SK-N-SH (cell line): ENCODE measurements at regions not wholly inside any gene's neighbourhood (a gene's known extent, or its start where the extent isn't known, plus 50 kb on each side); places are given as distances from the start of the nearest gene placed in this dataset.

Experiments used
- CTCF ChIA-PET: fragments of 300-600, 350-600 bp; formaldehyde crosslinking; extraction: SDS; loops from one replicate; lab custom pipeline; 2021; lab: Yijun Ruan, JAX
- POLR2A ChIA-PET: fragments of 350-600 bp; sonication (Branson Sonifier 250); formaldehyde crosslinking; extraction: SDS; loops from one replicate; lab custom pipeline; 2020; ENCODE audit warnings: antibody characterized with exemption, inconsistent platforms; lab: Yijun Ruan, JAX
- DNase-seq: peaks from one replicate; pipeline ENCODE4 v3.0.0; 2012
- H2AFZ ChIP-seq: fragments of 200-600 bp; sonication (generic); 2 replicates; pipeline ENCODE4 v1.8.1; 2016; ENCODE audit warnings: antibody characterized with exemption, mild to moderate bottlenecking, low read depth
- H3F3A ChIP-seq: fragments of 200-600 bp; sonication (generic); replicated peaks from 2 replicates; pipeline ENCODE3; 2016; ENCODE audit warnings: antibody characterized with exemption, mild to moderate bottlenecking; ENCODE audit not compliant: insufficient read depth
- H3K27ac ChIP-seq, 2 experiments: fragments of 200-500 bp in 1 of 2; fragments of 200-600 bp in 1 of 2; sonication (Bioruptor generic) in 1 of 2; sonication (generic), shearing (Covaris generic) in 1 of 2; 2 replicates each; pipeline versions ENCODE4 v1.5.1 to v1.6.1; 2014 to 2016; ENCODE audit warnings: low read depth in 2 of 2, inconsistent platforms in 1 of 2, low read length in 1 of 2, mild to moderate bottlenecking in 1 of 2, mixed read lengths in 1 of 2
- H3K27me3 ChIP-seq: fragments of 200-600 bp; sonication (generic), shearing (Covaris generic); 2 replicates; pipeline ENCODE4 v1.6.1; 2016; ENCODE audit warnings: mixed run types; ENCODE audit not compliant: insufficient read depth
- H3K36me3 ChIP-seq, 2 experiments: fragments of 200-500 bp in 1 of 2; fragments of 200-600 bp in 1 of 2; sonication (Bioruptor generic) in 1 of 2; sonication (generic) in 1 of 2; replicated peaks in 1 of 2; 2 replicates each; pipeline versions ENCODE3 to v1.5.1; 2014 to 2016; ENCODE audit warnings: low read length in 1 of 2, mild to moderate bottlenecking in 1 of 2; ENCODE audit not compliant: insufficient read depth in 2 of 2, control insufficient read depth in 1 of 2
- H3K4me1 ChIP-seq, 2 experiments: fragments of 200-500 bp in 1 of 2; fragments of 200-600 bp in 1 of 2; sonication (Bioruptor generic) in 1 of 2; sonication (generic), shearing (Covaris generic) in 1 of 2; 2 replicates each; pipeline versions ENCODE4 v1.5.1 to v1.6.1; 2014 to 2016; ENCODE audit warnings: low read depth in 1 of 2, low read length in 1 of 2, mixed run types in 1 of 2; ENCODE audit not compliant: insufficient read depth in 2 of 2, control insufficient read depth in 1 of 2
- H3K4me2 ChIP-seq: fragments of 200-600 bp; sonication (generic), shearing (Covaris generic); 2 replicates; pipeline ENCODE4 v1.6.1; 2017; ENCODE audit warnings: mixed run types
- H3K4me3 ChIP-seq, 2 experiments: fragments of 200-500 bp in 1 of 2; fragments of 200-600 bp in 1 of 2; sonication (Bioruptor generic) in 1 of 2; sonication (generic), shearing (Covaris generic) in 1 of 2; 2 replicates each; pipeline versions ENCODE4 v1.5.1 to v1.8.1; 2014 to 2016; ENCODE audit warnings: low read depth in 2 of 2, inconsistent platforms in 1 of 2, low read length in 1 of 2, mild to moderate bottlenecking in 1 of 2, mixed read lengths in 1 of 2, moderate library complexity in 1 of 2
- H3K79me2 ChIP-seq: fragments of 200-600 bp; sonication (generic); 2 replicates; pipeline ENCODE4 v1.8.1; 2017; ENCODE audit warnings: mild to moderate bottlenecking; ENCODE audit not compliant: insufficient read depth
- H3K9ac ChIP-seq: fragments of 200-600 bp; sonication (generic); 2 replicates; pipeline ENCODE4 v1.6.1; 2017; ENCODE audit warnings: mixed run types
- H3K9me2 ChIP-seq: fragments of 200-600 bp; sonication (generic); 2 replicates; pipeline ENCODE4 v1.6.1; 2017; ENCODE audit warnings: mixed run types
- H3K9me3 ChIP-seq: fragments of 200-600 bp; sonication (generic); 2 replicates; pipeline ENCODE4 v1.6.1; 2017; ENCODE audit warnings: mixed run types, mild to moderate bottlenecking, moderate library complexity
- H4K20me1 ChIP-seq: fragments of 200-600 bp; sonication (generic); 2 replicates; pipeline ENCODE4 v1.6.1; 2017; ENCODE audit warnings: mild to moderate bottlenecking, mixed run types; ENCODE audit not compliant: insufficient read depth
- EP300 ChIP-seq, 2 experiments: IDR thresholded peaks; 2 replicates each; pipeline versions ENCODE4 v1.4.0 to v1.6.1; 2012; ENCODE audit warnings: borderline replicate concordance in 1 of 2, low read depth in 1 of 2, low read length in 1 of 2
- FOSL2 ChIP-seq: IDR thresholded peaks from 2 replicates; pipeline ENCODE4 v1.4.0; 2012; ENCODE audit warnings: low read depth, mild to moderate bottlenecking, moderate library complexity, borderline replicate concordance
- FOXJ3 ChIP-seq: sonication (generic); formaldehyde crosslinking; IDR thresholded peaks from 2 replicates; pipeline ENCODE4 v1.5.1; 2020; ENCODE audit warnings: mild to moderate bottlenecking, missing genetic modification reagents
- FOXM1 ChIP-seq: IDR thresholded peaks from 2 replicates; pipeline ENCODE4 v1.4.0; 2012; ENCODE audit warnings: low read depth, mild to moderate bottlenecking
- IRF3 ChIP-seq: fragments of 150-350 bp; IDR thresholded peaks from 2 replicates; pipeline ENCODE4 v1.6.1; 2016; ENCODE audit warnings: mild to moderate bottlenecking, low read depth, low read length
- JUND ChIP-seq: IDR thresholded peaks from 2 replicates; pipeline ENCODE4 v1.4.0; 2012
- MXI1 ChIP-seq: IDR thresholded peaks from 2 replicates; pipeline ENCODE4 v1.6.1; 2012; ENCODE audit warnings: mild to moderate bottlenecking, low read depth, low read length, improper control_type of control experiment
- NRF1 ChIP-seq: IDR thresholded peaks from 2 replicates; pipeline ENCODE4 v1.6.1; 2012; ENCODE audit warnings: low read depth, mild to moderate bottlenecking, low read length
- POLR2AphosphoS5 ChIP-seq: IDR thresholded peaks from 2 replicates; pipeline ENCODE4 v1.6.1; 2012; ENCODE audit warnings: low read depth, low read length
- RFX5 ChIP-seq: IDR thresholded peaks from 2 replicates; pipeline ENCODE4 v1.6.1; 2012; ENCODE audit warnings: mild to moderate bottlenecking, improper control_type of control experiment, low read length
- SIN3A ChIP-seq: IDR thresholded peaks from 2 replicates; pipeline ENCODE4 v1.6.1; 2012; ENCODE audit warnings: low read depth, mild to moderate bottlenecking, low read length, moderate library complexity, borderline replicate concordance
- SMC3 ChIP-seq: IDR thresholded peaks from 2 replicates; pipeline ENCODE4 v1.6.1; 2012; ENCODE audit warnings: low read depth, low read length, improper control_type of control experiment
- TAF1 ChIP-seq: IDR thresholded peaks from 2 replicates; pipeline ENCODE4 v1.6.1; 2012; ENCODE audit warnings: low read depth, mild to moderate bottlenecking, low read length, moderate library complexity, borderline replicate concordance
- TCF12 ChIP-seq: IDR thresholded peaks from 2 replicates; pipeline ENCODE4 v1.4.0; 2012
- WGBS: methylation state at CpG from one replicate; pipeline ENCODE4 v1.1.6; 2017; ENCODE audit warnings: low lambda C conversion rate; 5-methylcytosine and 5-hydroxymethylcytosine counted together
- TF ChIP-seq, protein P1 (sequence below): IDR thresholded peaks from 2 replicates; pipeline ENCODE4 v1.4.0; 2012; ENCODE audit warnings: low read depth
- TF ChIP-seq, protein P2 (sequence below): IDR thresholded peaks from 2 replicates; pipeline ENCODE4 v1.4.0; 2012; ENCODE audit warnings: low read depth, borderline replicate concordance

GRCh38 chr5:9699681-9700080 lies 69.5 kb upstream of the TAS2R1 start:
- ChIA-PET CTCF (no interaction called here), POLR2A (no interaction called here)
- Histone ChIP-seq H3K4me3 (no peak overlapping the region), H4K20me1 (no peaks in the 10 kb centered on the region), H3K79me2 (no peaks in the 10 kb centered on the region; the same call in 1 of the 2 replicates), H2AFZ (no peak overlapping the region), H3K27ac (no peak overlapping the region), H3K36me3 (no peaks in the 10 kb centered on the region), H3K9me3 (no peaks in the 10 kb centered on the region), H3K4me2 (no peak overlapping the region), H3K27me3 (no peaks in the 10 kb centered on the region), H3K9ac (no peak overlapping the region)
- 46% methylated on average over 3 of the region's 3 CpGs for WGBS
- DNase-seq: no peak
- TF ChIP-seq FOSL2 (no peak), MXI1 (no peak), IRF3 (no peak), EP300 (IDR thresholded peaks at IDR 0.05; ENCODE audit: borderline replicate concordance in 1 of 2, low read depth in 1 of 2, low read length in 1 of 2) (no peak), FOXM1 (no peak), JUND (no peak), TCF12 (no peak), NRF1 (no peak), FOXJ3 (CRISPR knock-in tag) (no peak), TAF1 (no peak)
- TF ChIP-seq, protein P1, sequence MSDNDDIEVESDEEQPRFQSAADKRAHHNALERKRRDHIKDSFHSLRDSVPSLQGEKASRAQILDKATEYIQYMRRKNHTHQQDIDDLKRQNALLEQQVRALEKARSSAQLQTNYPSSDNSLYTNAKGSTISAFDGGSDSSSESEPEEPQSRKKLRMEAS: no peak
- TF ChIP-seq, protein P2, sequence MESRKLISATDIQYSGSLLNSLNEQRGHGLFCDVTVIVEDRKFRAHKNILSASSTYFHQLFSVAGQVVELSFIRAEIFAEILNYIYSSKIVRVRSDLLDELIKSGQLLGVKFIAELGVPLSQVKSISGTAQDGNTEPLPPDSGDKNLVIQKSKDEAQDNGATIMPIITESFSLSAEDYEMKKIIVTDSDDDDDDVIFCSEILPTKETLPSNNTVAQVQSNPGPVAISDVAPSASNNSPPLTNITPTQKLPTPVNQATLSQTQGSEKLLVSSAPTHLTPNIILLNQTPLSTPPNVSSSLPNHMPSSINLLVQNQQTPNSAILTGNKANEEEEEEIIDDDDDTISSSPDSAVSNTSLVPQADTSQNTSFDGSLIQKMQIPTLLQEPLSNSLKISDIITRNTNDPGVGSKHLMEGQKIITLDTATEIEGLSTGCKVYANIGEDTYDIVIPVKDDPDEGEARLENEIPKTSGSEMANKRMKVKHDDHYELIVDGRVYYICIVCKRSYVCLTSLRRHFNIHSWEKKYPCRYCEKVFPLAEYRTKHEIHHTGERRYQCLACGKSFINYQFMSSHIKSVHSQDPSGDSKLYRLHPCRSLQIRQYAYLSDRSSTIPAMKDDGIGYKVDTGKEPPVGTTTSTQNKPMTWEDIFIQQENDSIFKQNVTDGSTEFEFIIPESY: no peak
- TF ChIP-seq, all 33 proteins: peak for 0
- Histone ChIP-seq H3K9me2 (no peaks in the 10 kb centered on the region), H3K4me1 (no peaks in the 10 kb centered on the region), H3F3A (no peaks in the 10 kb centered on the region)

- no peaks in the 10 kb centered on the region for H3K36me3 ChIP-seq
- no peaks in the 10 kb centered on the region; the same call in 1 of the 2 replicates for H3K79me2 ChIP-seq
- H4K20me1 ChIP-seq: no peaks in the 10 kb centered on the region
- WGBS: 59% methylated on average over 2 of the region's 2 CpGs
- H2AFZ ChIP-seq: no peak overlapping the region
- no peaks in the 10 kb centered on the region for H3K4me1 ChIP-seq
- no peak for DNase-seq
- CTCF ChIA-PET: no interaction called here
- TF ChIP-seq POLR2AphosphoS5 (no peak), SMC3 (no peak), SIN3A (no peak), RFX5 (no peak)
- TF ChIP-seq, protein P1: no peak
- TF ChIP-seq, all 33 proteins: peak for 0
- no peak overlapping the region for H3K4me2 ChIP-seq
- POLR2A ChIA-PET: no interaction called here
- H3F3A ChIP-seq: no peaks in the 10 kb centered on the region
- no peak overlapping the region for H3K4me3 ChIP-seq
- no peaks in the 10 kb centered on the region for H3K9me2 ChIP-seq
- no peak overlapping the region for H3K27ac ChIP-seq
- no peak overlapping the region for H3K9ac ChIP-seq
- no peaks in the 10 kb centered on the region for H3K9me3 ChIP-seq
- H3K27me3 ChIP-seq: no peaks in the 10 kb centered on the region
Observed at GRCh38 chr5:9698841-9699240, 68.7 kb upstream of the TAS2R1 start.
